ENCODE measurements at regions not wholly inside any gene's neighbourhood (a gene's known extent, or its start where the extent isn't known, plus 50 kb on each side); places are given as distances from the start of the nearest gene placed in this dataset.
"Not testable (repeated sequence)": the region's sequence is repeated elsewhere in the genome, so short reads cannot be mapped to it uniquely, and the experiment has no call there.

- no peak for DNase-seq
Observed at GRCh38 chr12:131530041-131530332, 180.9 kb upstream of the SFSWAP start.

- no peak for DNase-seq
Observed at GRCh38 chr12:131530422-131530821, 180.5 kb upstream of the SFSWAP start.

- no peak for DNase-seq
Observed at GRCh38 chr12:131533139-131533538, 177.8 kb upstream of the SFSWAP start.

- no peak for DNase-seq
Observed at GRCh38 chr12:131535779-131536178, 175.1 kb upstream of the SFSWAP start.

DNA sequence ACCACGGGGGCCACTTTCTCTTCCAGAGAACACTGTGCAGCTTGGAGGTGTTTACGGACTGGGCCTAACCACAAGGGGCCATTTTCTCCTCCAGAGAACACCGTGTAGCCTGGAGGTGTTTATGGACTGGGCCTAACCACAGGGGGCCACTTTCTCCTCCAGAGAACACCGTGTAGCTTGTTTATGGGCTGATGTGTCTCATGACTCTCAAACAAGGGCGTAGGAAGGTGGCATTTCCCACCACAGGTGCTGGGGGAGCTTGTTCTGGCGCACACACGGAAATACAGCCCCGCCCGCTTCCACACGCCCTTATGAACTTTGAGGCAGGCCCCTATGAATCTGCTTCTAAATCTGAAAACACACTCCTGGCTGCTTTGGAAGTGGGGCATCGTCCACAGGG lies 174.6 kb upstream of the SFSWAP start:
- DNase-seq = no peak

GRCh38 chr12:131536766-131537165 lies 174.1 kb upstream of the SFSWAP start:
- no peak for DNase-seq

DNA sequence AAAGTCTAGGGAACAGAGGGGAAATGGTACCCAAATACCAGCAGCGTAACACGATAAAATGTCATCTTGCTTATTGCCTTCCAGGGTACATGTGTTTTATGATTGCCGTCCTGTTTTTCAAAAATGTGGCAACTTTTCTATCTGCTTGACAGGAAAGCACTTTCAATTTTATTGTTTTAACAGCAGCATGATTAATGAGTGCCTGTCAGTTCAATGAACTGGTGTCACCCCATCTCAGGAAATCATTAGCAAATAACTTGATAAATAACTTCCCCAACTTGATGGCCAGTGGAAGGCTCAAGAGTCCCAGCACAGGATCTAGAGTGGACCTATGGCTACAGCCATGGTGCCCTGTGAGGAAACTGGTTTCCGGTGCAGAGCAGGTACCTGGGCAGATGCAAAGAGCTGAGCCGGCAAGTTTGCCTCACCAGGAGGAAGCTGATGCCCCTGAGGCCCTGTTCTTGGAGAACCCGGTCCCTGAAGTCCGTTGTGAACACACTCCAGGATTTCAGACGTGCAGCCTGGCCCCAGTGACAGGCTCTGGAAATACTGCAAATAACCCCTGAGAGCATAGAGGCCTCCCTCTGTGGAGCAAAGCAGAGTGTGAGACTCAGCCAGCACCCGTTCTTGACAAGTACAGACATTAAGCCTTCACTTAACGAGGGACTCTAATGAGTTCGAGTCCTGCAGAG lies 173.5 kb upstream of the SFSWAP start:
- DNase-seq = no peak

DNA sequence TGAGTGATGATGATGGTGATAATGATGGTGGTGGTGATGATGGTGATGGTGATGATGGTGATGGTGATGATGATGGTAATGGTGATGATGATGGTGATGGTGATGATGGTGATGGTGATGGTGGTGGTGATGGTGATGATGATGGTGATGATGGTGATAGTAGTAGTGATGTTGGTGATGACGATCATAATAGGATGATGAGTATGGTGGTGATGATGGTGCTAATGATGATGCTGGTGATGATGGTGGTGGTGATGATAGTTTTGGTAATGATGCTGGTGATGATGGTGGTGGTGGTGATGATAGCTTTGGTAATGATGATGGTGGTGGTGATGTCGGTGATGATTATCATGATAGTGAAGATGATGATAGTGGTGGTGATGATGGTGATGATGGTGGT lies 171.5 kb upstream of the SFSWAP start:
- no peak for DNase-seq

- DNase-seq = no peak
Observed at GRCh38 chr12:131540138-131540623, 170.7 kb upstream of the SFSWAP start.

DNA sequence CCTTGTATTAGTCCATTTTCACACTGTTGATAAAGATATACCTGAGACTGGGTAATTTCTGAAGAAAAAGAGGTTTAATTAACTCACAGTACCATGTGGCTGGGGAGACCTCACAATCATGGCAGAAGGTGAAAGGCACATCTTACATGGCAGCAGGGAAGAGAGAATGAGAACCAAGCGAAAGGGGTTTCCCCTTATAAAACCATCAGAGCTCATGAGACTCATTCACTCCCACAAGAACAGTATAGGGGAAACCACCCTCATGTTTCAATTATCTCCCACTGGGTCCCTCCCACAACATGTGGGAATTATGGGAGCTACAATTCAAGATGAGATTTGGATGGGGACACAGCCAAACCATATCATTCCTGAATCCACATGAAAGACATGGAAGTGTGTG lies 169.4 kb upstream of the SFSWAP start:
- DNase-seq = not testable (repeated sequence)

- DNase-seq = no peak
Observed at GRCh38 chr12:131542351-131542750, 168.5 kb upstream of the SFSWAP start.

GRCh38 chr12:131543040-131543439 lies 167.8 kb upstream of the SFSWAP start:
- no peak for DNase-seq

GRCh38 chr12:131547555-131547954 lies 163.3 kb upstream of the SFSWAP start:
- no peak for DNase-seq

GRCh38 chr12:131550121-131550520 lies 160.8 kb upstream of the SFSWAP start:
- no peak for DNase-seq

DNA sequence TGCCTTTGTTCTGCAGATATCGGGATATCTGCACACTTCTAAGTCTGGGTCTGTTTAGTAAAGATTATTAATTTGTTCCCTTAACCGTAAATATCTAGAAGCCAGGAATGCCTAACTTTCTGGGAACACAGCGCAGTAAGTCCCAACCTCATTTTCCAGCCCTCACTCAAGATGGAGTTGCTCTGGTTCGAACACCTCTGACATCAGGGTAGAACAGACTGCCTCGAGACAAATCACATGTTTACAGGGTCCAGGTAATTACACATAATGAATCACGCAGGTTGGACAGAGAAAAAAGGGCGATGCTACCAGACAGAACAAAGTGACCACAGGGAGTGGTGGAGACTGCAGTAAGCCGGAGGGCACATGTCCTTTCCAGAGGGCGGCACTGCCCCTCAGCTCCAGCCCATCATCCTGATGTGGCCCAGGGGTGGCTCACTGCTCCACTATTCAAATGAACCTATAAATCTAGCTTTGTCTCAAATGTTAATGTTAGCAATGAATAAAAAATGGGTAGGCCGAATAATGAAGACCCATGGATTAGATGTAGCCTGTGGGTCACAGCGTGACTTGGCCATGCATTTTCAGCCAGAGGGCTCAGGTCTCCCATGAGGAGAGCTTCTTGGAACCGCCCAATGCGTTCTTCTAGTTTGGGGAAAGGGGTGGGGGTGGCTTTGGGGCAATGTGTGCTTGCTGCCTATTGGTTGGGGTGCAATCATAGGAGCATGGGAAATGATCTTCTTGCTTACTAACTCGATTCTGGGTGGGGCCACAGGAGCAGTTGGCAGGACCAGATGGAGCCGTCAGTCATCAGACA lies 159.0 kb upstream of the SFSWAP start:
- DNase-seq = no peak

DNA sequence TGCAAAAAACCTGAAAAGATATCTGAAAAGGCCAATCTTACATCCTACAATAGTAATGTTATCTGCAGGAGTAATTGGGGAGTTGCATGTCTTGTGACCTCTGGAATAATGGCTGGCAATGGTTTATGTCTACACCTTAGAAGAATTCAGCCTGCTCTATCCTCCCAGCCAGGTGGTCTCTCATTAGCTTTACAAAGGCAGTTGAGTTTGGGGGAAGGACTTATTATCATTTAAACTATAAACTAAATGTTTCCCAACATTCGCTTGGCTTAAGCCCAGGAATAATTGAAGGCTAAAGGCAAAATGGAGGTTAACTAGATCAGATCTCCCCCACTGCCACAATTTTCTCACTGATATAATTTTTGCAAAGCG lies 158.4 kb upstream of the SFSWAP start:
- DNase-seq = no peak

DNA sequence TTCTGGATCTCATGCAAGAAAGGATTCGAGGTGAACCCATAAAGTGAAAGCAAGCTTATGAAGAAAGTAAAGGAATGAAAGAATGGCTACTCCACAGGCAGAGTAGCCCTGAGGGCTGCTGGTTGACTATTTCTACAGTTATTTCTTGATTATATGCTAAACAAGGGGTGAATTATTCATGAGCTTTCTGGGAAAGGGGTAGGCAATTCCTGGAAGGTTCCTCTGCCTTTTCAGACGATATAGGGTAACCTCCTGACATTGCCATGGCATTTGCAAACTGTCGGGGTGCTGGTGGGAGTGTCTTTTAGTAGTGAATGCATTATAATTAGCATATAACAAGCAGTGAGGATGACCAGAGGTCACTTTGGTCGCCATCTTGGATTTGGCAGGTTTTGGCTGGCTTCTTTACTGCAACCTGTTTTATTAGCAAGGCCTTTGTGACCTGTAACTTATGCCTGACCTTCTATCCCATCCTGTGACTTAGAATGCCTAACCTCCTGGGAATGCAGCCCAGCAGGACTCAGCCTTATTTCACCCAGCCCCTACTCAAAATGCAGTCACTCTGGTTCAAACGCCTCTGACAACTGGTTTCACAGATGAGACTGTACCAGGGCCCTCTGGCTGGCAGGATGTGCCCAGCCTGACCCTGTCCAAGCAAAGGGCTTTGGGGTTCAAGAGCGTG lies 157.7 kb upstream of the SFSWAP start:
- DNase-seq = no peak

GRCh38 chr12:131555197-131555846 lies 155.6 kb upstream of the SFSWAP start:
- no peak for DNase-seq

DNA sequence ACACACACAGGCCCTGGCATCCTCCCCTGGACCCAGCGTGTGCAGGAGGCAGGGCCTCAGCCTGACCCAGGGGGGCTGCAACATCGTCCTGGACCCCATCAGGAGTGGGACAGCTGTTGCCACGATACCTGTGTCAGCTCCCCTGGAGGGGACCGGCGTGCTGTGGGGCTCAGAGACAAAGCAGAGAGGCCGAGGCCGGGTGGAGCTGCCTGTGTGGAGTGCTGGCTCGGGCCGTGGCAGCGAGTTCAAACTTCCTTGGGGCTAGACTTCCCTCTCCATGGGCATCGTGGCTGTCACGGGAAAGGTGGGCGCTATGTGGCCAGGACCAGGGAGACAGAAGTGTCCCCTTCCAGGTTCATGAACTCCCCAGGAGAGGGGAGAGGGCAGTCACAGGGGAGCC lies 155.0 kb upstream of the SFSWAP start:
- DNase-seq = no peak

GRCh38 chr12:131557078-131557709 lies 153.7 kb upstream of the SFSWAP start:
- no peak for DNase-seq

GRCh38 chr12:131559517-131560516 lies 151.1 kb upstream of the SFSWAP start:
- DNase-seq = no peak

DNA sequence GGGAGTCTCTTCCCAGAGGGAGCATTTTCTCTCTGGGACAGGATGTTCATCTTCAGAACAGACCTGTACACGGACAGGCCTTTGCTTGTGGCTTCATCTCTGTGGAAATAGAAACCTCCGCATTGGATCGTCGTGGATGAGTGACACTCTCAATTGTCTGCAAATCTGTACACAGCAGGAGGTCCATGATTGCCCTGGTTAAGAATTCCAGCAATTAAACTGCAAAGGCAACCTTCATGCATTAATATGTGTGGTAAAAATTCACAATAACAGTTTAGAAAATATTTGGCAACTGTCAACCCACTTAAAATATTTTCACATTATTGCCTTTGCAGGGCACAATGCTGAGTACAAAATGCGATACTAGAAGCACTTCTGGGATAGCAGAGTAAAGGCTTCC lies 149.8 kb upstream of the SFSWAP start:
- DNase-seq = no peak
